GM12878 (cell line): ENCODE measurements at regions not wholly inside any gene's neighbourhood (a gene's known extent, or its start where the extent isn't known, plus 50 kb on each side); places are given as distances from the start of the nearest gene placed in this dataset.

Experiments used
- ATAC-seq: fragments of 200-7000 bp; cut with Tn5 transposase; 3 replicates; pipeline ENCODE4 v1.9.1; 2020; ENCODE audit warnings: mild to moderate bottlenecking, moderate library complexity
- BruUV-seq: library from RNA; stranded (reverse); fragments of 400-500 nt; replicated peaks from 2 replicates; lab custom pipeline; 2021; lab: Mats Ljungman, UMichigan
- CTCF ChIA-PET: fragments of 300-600 bp; sonication (Branson Sonifier 250); formaldehyde crosslinking; extraction: SDS; loops from one replicate; lab custom pipeline; 2021; ENCODE audit warnings: inconsistent platforms; lab: Yijun Ruan, JAX
- POLR2A ChIA-PET: fragments of 350-600 bp; formaldehyde crosslinking; extraction: SDS; loops from one replicate; lab custom pipeline; 2021; ENCODE audit warnings: inconsistent platforms; lab: Charles Lee
- RAD21 ChIA-PET: fragments of 300-600 bp; sonication (Branson Sonifier 250); formaldehyde crosslinking; loops from one replicate; lab custom pipeline; 2023; ENCODE audit warnings: antibody characterized with exemption; ENCODE audit not compliant: unreplicated experiment; lab: Charles Lee
- SMC1A ChIA-PET: fragments of 300-600 bp; sonication (Branson Sonifier 250); formaldehyde crosslinking; loops from one replicate; lab custom pipeline; 2023; ENCODE audit not compliant: unreplicated experiment, uncharacterized antibody; lab: Charles Lee
- DNase-seq: peaks from one replicate; pipeline ENCODE4 v3.0.0-alpha.2; 2011; ENCODE audit warnings: low read depth, low spot score
- FAIRE-seq: peaks from 3 replicates; lab custom pipeline; 2011; peaks lifted over from hg19 to GRCh38; lab: Jason Lieb, UNC
- H2AFZ ChIP-seq: 2 replicates; pipeline ENCODE4 v1.6.0; 2011; ENCODE audit warnings: low read depth, low read length, control low read depth; ENCODE audit not compliant: control insufficient read depth
- H3K27ac ChIP-seq: 2 replicates; pipeline ENCODE4 v1.5.1; 2011; ENCODE audit warnings: control low read depth; ENCODE audit not compliant: control insufficient read depth, insufficient read depth
- H3K27me3 ChIP-seq, 2 experiments: replicated peaks in 1 of 2; 2 replicates each; pipeline versions ENCODE4 v1.6.0 to v1.6.1; 2011; ENCODE audit warnings: low read length in 1 of 2; ENCODE audit not compliant: control insufficient read depth in 2 of 2, insufficient read depth in 2 of 2
- H3K36me3 ChIP-seq, 2 experiments: 2 replicates each; pipeline ENCODE4 v1.5.1; 2011; ENCODE audit warnings: low read length in 1 of 2; ENCODE audit not compliant: control insufficient read depth in 2 of 2, insufficient read depth in 2 of 2
- H3K4me1 ChIP-seq: 2 replicates; pipeline ENCODE4 v1.6.1; 2011; ENCODE audit warnings: mild to moderate bottlenecking, low read length, moderate library complexity, mixed read lengths; ENCODE audit not compliant: control insufficient read depth, insufficient read depth
- H3K4me2 ChIP-seq: 2 replicates; pipeline ENCODE4 v1.6.0; 2011; ENCODE audit warnings: control low read depth; ENCODE audit not compliant: control insufficient read depth, insufficient read depth
- H3K4me3 ChIP-seq: fragments of 200-600 bp; sonication (generic); 2 replicates; pipeline ENCODE4 v1.5.1; 2016
- H3K79me2 ChIP-seq: 2 replicates; pipeline ENCODE4 v1.6.0; 2011; ENCODE audit warnings: low read length; ENCODE audit not compliant: control insufficient read depth, insufficient read depth
- H3K9ac ChIP-seq: 2 replicates; pipeline ENCODE4 v1.8.0; 2011; ENCODE audit warnings: low read length, control low read depth, mixed read lengths; ENCODE audit not compliant: control insufficient read depth, insufficient read depth
- H3K9me3 ChIP-seq: replicated peaks from 3 replicates; pipeline ENCODE4 v1.5.1; 2011; ENCODE audit warnings: mild to moderate bottlenecking, low read length; ENCODE audit not compliant: control insufficient read depth, insufficient read depth
- H4K20me1 ChIP-seq: 2 replicates; pipeline ENCODE4 v1.6.0; 2011; ENCODE audit not compliant: control insufficient read depth, insufficient read depth
- BRCA1 ChIP-seq: IDR thresholded peaks from 2 replicates; pipeline ENCODE4 v1.6.1; 2011; ENCODE audit warnings: low read depth, low read length, improper control_type of control experiment
- EGR1 ChIP-seq, 2 experiments: IDR thresholded peaks; 1 replicate in 1 of 2; 2 replicates in 1 of 2; pipeline ENCODE4 v1.6.1; 2011 to 2012; ENCODE audit warnings: low read depth in 2 of 2, low read length in 2 of 2, borderline replicate concordance in 1 of 2, mild to moderate bottlenecking in 1 of 2, moderate library complexity in 1 of 2
- EZH2 ChIP-seq: IDR thresholded peaks from 2 replicates; pipeline ENCODE4 v1.6.1; 2012; ENCODE audit warnings: low read depth, mild to moderate bottlenecking, control low read depth, inconsistent platforms, low read length, borderline replicate concordance; ENCODE audit not compliant: control insufficient read depth
- IKZF1 ChIP-seq: fragments of 450-650 bp; conservative IDR thresholded peaks from 2 replicates; pipeline ENCODE4 v1.6.1; 2017; ENCODE audit warnings: antibody characterized with exemption, mild to moderate bottlenecking
- IRF4 ChIP-seq: IDR thresholded peaks from 2 replicates; pipeline ENCODE4 v1.6.1; 2011; ENCODE audit warnings: low read depth, low read length
- MEF2A ChIP-seq: IDR thresholded peaks from 2 replicates; pipeline ENCODE4 v1.6.1; 2011; ENCODE audit warnings: low read depth, mild to moderate bottlenecking, low read length, moderate library complexity; ENCODE audit not compliant: insufficient read depth
- TBL1XR1 ChIP-seq: IDR thresholded peaks from 2 replicates; pipeline ENCODE4 v1.6.1; 2012; ENCODE audit warnings: low read depth, low read length, improper control_type of control experiment
- WGBS: methylation state at CpG from one replicate; pipeline ENCODE4 v1.1.6; 2016; ENCODE audit warnings: low lambda C conversion rate; ENCODE audit not compliant: insufficient replicate concordance, insufficient coverage; ENCODE audit errors: missing lambda C conversion rate; 5-methylcytosine and 5-hydroxymethylcytosine counted together
- in situ Hi-C: fragments of 300-500 bp; cut with MboI; formaldehyde crosslinking; loops from 9 replicates; pipeline ENCODE4 v1.14.3; 2018; ENCODE audit warnings: mixed read lengths
- intact Hi-C: fragments of 100-400 bp; cut with micrococcal nuclease; formaldehyde crosslinking; loops from one replicate; pipeline ENCODE4 v1.14.2; 2022; ENCODE audit not compliant: unreplicated experiment
- TF ChIP-seq, protein P1 (sequence below): IDR thresholded peaks from 2 replicates; pipeline ENCODE4 v1.6.1; 2012; ENCODE audit warnings: low read length, inconsistent platforms
- TF ChIP-seq, protein P2 (sequence below): IDR thresholded peaks from 2 replicates; pipeline ENCODE4 v1.6.1; 2012; ENCODE audit warnings: low read depth, low read length, improper control_type of control experiment
- TF ChIP-seq, protein P3 (sequence below): fragments of 450-650 bp; IDR thresholded peaks from 2 replicates; pipeline ENCODE4 v1.6.1; 2014; ENCODE audit warnings: mild to moderate bottlenecking
- TF ChIP-seq, protein P4 (sequence below): fragments of 450-650 bp; formaldehyde crosslinking; IDR thresholded peaks from 2 replicates; pipeline ENCODE4 v1.5.0; 2022; ENCODE audit warnings: mild to moderate bottlenecking, missing genetic modification characterization

DNA sequence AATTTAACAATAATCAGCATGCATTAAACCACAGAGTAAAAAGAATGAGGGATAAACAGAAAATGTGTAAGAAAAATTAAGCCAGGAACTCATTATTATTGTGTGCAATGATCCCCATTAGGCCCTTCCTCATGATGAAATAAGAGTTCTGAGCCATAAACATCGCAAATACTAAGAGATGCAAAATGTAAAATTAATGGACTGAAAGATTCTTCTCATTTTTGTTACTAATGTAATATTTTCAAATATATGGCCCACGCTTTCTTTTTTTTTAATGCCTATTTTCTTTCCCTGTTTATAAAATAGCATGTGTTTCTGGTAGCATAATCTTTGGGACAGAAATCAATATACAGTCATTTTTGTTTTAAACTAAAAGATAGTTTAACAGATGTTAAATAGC, 281.0 kb downstream of the PDGFC start (continued):
- TF ChIP-seq, protein P1, sequence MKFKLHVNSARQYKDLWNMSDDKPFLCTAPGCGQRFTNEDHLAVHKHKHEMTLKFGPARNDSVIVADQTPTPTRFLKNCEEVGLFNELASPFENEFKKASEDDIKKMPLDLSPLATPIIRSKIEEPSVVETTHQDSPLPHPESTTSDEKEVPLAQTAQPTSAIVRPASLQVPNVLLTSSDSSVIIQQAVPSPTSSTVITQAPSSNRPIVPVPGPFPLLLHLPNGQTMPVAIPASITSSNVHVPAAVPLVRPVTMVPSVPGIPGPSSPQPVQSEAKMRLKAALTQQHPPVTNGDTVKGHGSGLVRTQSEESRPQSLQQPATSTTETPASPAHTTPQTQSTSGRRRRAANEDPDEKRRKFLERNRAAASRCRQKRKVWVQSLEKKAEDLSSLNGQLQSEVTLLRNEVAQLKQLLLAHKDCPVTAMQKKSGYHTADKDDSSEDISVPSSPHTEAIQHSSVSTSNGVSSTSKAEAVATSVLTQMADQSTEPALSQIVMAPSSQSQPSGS, result no peak
- TF ChIP-seq EZH2 (no peak), BRCA1 (no peak), EGR1 (IDR thresholded peaks at IDR 0.05; ENCODE audit: borderline replicate concordance in 1 of 2, low read depth in 2 of 2, low read length in 2 of 2) (no peak)

DNA sequence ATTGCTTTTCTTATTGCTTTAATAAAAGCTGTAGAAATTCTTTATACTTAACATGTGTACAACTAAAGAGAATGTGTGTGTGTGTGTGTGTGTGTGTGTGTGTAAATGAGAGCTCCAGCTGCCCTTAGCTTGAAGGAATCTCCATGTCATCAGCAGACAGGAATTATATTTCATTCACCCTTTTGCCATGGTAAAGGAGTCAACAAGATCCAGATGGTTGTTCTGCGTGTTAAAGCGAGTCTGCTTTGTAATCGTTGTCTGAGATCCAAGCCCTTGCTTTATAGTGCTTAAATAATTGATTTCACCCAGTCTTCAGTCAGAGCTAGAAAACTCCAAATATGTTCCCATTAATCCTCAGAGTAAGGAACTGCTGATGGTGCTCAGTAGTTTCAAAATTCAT, 285.5 kb downstream of the PDGFC start:
- ATAC-seq (no peak), DNase-seq (no peak), FAIRE-seq (no peak)
- intact Hi-C loops, result loop anchor here (10.0 kb wide), 1 partner anchor 279 kb away; no protein-coding TSS in a partner anchor
- Histone ChIP-seq H2AFZ (no peak overlapping the region), H3K4me2 (no peak overlapping the region), H3K9me3 (no peaks in the 10 kb centered on the region), H3K27ac (no peak overlapping the region), H3K4me1 (no peaks in the 10 kb centered on the region), H3K9ac (no peak overlapping the region), H3K4me3 (no peak overlapping the region), H4K20me1 (no peaks in the 10 kb centered on the region), H3K27me3 (no peaks in the 10 kb centered on the region), H3K36me3 (no peaks in the 10 kb centered on the region), H3K79me2 (no peaks in the 10 kb centered on the region)
- CTCF ChIA-PET, result interaction anchor here (0.7 to 1.0 kb wide), 2 partner anchors 245 to 279 kb away, joined by 3 to 4 read pairs; no protein-coding TSS in a partner anchor
- 30% methylated on average over 3 of the region's 3 CpGs for WGBS
- POLR2A ChIA-PET, result no interaction called here
- SMC1A ChIA-PET, result interaction anchor here (0.7 kb wide), 1 partner anchor 184 kb away, joined by 3 read pairs; no protein-coding TSS in a partner anchor
- in situ Hi-C loops, result no loop called here
- RAD21 ChIA-PET, result no interaction called here
- BruUV-seq, result no TSS peak
- TF ChIP-seq, protein P2, sequence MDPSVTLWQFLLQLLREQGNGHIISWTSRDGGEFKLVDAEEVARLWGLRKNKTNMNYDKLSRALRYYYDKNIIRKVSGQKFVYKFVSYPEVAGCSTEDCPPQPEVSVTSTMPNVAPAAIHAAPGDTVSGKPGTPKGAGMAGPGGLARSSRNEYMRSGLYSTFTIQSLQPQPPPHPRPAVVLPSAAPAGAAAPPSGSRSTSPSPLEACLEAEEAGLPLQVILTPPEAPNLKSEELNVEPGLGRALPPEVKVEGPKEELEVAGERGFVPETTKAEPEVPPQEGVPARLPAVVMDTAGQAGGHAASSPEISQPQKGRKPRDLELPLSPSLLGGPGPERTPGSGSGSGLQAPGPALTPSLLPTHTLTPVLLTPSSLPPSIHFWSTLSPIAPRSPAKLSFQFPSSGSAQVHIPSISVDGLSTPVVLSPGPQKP, result no peak
- TF ChIP-seq TBL1XR1 (no peak), IKZF1 (no peak), MEF2A (no peak), IRF4 (no peak)
- TF ChIP-seq, protein P3, sequence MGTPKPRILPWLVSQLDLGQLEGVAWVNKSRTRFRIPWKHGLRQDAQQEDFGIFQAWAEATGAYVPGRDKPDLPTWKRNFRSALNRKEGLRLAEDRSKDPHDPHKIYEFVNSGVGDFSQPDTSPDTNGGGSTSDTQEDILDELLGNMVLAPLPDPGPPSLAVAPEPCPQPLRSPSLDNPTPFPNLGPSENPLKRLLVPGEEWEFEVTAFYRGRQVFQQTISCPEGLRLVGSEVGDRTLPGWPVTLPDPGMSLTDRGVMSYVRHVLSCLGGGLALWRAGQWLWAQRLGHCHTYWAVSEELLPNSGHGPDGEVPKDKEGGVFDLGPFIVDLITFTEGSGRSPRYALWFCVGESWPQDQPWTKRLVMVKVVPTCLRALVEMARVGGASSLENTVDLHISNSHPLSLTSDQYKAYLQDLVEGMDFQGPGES, result no peak
- TF ChIP-seq, protein P4, sequence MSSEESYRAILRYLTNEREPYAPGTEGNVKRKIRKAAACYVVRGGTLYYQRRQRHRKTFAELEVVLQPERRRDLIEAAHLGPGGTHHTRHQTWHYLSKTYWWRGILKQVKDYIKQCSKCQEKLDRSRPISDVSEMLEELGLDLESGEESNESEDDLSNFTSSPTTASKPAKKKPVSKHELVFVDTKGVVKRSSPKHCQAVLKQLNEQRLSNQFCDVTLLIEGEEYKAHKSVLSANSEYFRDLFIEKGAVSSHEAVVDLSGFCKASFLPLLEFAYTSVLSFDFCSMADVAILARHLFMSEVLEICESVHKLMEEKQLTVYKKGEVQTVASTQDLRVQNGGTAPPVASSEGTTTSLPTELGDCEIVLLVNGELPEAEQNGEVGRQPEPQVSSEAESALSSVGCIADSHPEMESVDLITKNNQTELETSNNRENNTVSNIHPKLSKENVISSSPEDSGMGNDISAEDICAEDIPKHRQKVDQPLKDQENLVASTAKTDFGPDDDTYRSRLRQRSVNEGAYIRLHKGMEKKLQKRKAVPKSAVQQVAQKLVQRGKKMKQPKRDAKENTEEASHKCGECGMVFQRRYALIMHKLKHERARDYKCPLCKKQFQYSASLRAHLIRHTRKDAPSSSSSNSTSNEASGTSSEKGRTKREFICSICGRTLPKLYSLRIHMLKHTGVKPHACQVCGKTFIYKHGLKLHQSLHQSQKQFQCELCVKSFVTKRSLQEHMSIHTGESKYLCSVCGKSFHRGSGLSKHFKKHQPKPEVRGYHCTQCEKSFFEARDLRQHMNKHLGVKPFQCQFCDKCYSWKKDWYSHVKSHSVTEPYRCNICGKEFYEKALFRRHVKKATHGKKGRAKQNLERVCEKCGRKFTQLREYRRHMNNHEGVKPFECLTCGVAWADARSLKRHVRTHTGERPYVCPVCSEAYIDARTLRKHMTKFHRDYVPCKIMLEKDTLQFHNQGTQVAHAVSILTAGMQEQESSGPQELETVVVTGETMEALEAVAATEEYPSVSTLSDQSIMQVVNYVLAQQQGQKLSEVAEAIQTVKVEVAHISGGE (CRISPR knock-in tag), result no peak
